ENCODE measurements at regions not wholly inside any gene's neighbourhood (a gene's known extent, or its start where the extent isn't known, plus 50 kb on each side); places are given as distances from the start of the nearest gene placed in this dataset.

- DNase-seq (no peak), ATAC-seq (no peak)
- no peaks in the 10 kb centered on the region for H3K4me1 ChIP-seq (ENCODE audit: low read depth)
- intact Hi-C loops (cut with DNase I, micrococcal nuclease): no loop called here
- H3K4me3 ChIP-seq: no peak overlapping the region
- H3K9me3 ChIP-seq: no peaks in the 10 kb centered on the region
- H3K36me3 ChIP-seq (ENCODE audit: low read depth): no peaks in the 10 kb centered on the region
- TF ChIP-seq, protein P1, sequence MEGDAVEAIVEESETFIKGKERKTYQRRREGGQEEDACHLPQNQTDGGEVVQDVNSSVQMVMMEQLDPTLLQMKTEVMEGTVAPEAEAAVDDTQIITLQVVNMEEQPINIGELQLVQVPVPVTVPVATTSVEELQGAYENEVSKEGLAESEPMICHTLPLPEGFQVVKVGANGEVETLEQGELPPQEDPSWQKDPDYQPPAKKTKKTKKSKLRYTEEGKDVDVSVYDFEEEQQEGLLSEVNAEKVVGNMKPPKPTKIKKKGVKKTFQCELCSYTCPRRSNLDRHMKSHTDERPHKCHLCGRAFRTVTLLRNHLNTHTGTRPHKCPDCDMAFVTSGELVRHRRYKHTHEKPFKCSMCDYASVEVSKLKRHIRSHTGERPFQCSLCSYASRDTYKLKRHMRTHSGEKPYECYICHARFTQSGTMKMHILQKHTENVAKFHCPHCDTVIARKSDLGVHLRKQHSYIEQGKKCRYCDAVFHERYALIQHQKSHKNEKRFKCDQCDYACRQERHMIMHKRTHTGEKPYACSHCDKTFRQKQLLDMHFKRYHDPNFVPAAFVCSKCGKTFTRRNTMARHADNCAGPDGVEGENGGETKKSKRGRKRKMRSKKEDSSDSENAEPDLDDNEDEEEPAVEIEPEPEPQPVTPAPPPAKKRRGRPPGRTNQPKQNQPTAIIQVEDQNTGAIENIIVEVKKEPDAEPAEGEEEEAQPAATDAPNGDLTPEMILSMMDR (IDR thresholded peaks at IDR 0.05): no peak
These were observed 114.4 kb upstream of the ZNF366 start for GRCh38 chr5:72621576-72621975.

- no peaks in the 10 kb centered on the region for H3K36me3 ChIP-seq (ENCODE audit: low read depth)
- H3K4me3 ChIP-seq: no peak overlapping the region
- no peaks in the 10 kb centered on the region for H3K9me3 ChIP-seq
- intact Hi-C loops (cut with DNase I, micrococcal nuclease): loop anchor here in 1 of 2 donors (10.0 kb wide), 1 partner anchor 195 kb away; the partner anchor contains the start of gene TNPO1
- DNase-seq (no peak), ATAC-seq (no peak)
- TF ChIP-seq, protein P1 (IDR thresholded peaks at IDR 0.05): no peak
- no peaks in the 10 kb centered on the region for H3K4me1 ChIP-seq (ENCODE audit: low read depth)
These were observed 112.5 kb upstream of the ZNF366 start for GRCh38 chr5:72619677-72620076.

DNA sequence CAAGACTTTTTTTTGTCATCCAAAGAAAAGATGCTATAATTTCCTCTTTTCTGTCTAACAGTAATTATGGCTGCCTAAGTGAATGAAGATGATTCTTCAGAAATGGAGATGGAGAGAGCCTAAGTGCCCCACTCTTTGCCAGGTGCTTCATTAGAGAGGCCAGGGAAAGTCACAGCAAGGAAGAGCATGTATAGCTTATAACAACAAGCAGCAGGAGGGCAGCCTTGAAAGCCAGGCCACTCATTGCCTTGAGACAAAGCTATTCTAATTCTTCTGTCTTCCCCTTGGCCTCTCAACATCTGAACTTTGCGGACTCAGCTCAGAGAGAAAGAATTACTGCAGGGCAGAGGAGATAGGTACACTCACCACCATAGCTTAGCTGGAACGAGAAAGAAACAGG lies 112.0 kb upstream of the ZNF366 start:
- ATAC-seq: no peak
- Histone ChIP-seq H3K9me3 (no peaks in the 10 kb centered on the region), H3K36me3 (ENCODE audit: low read depth) (no peaks in the 10 kb centered on the region), H3K4me3 (no peak overlapping the region), H3K4me1 (ENCODE audit: low read depth) (no peaks in the 10 kb centered on the region)
- TF ChIP-seq, protein P1 (IDR thresholded peaks at IDR 0.05): no peak
- DNase-seq: no peak
- intact Hi-C loops (cut with DNase I, micrococcal nuclease): loop anchor here in 1 of 2 donors (10.0 kb wide), 1 partner anchor 196 kb away; the partner anchor contains the start of gene TNPO1

- no peaks in the 10 kb centered on the region for H3K4me1 ChIP-seq (ENCODE audit: low read depth)
- no peak for DNase-seq
- TF ChIP-seq, protein P1 (IDR thresholded peaks at IDR 0.05): no peak
- no peaks in the 10 kb centered on the region for H3K36me3 ChIP-seq (ENCODE audit: low read depth)
- no peaks in the 10 kb centered on the region for H3K9me3 ChIP-seq
- H3K4me3 ChIP-seq: no peak overlapping the region
- no peak for ATAC-seq
- intact Hi-C loops (cut with DNase I, micrococcal nuclease): loop anchor here in 1 of 2 donors (10.0 kb wide), 1 partner anchor 196 kb away; the partner anchor contains the start of gene TNPO1
These were observed 111.5 kb upstream of the ZNF366 start for GRCh38 chr5:72618708-72619107.

DNA sequence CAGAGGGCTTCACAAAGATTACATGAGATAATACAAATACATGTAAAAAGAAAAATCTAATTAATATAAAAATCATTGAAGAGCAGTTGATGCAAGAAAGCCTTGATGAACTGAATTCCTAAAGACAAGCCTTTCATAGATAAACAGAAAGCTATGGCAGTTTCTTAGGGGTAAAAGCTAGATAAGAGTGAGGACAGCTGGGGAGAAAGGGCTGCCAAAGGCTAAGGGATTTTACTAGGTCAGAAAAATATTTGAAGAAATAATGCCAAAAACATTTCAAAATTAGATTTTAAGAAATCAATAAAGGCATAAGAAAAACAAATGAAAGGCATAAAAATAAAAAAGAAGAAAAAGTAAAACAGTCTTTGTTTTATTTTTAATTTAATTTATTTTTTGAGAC lies 107.9 kb upstream of the ZNF366 start:
- no peak for DNase-seq

More for the DNA sequence above, 107.9 kb upstream of the ZNF366 start:
- ATAC-seq: no peak
- H3K4me3 ChIP-seq: no peak overlapping the region
- H3K4me1 ChIP-seq (ENCODE audit: low read depth): no peaks in the 10 kb centered on the region
- H3K9me3 ChIP-seq: no peaks in the 10 kb centered on the region
- no peaks in the 10 kb centered on the region for H3K36me3 ChIP-seq (ENCODE audit: low read depth)
- intact Hi-C loops (cut with DNase I, micrococcal nuclease): loop anchor here in 1 of 2 donors (10.0 kb wide), 1 partner anchor 200 kb away; the partner anchor contains the start of gene TNPO1
- TF ChIP-seq, protein P1 (IDR thresholded peaks at IDR 0.05): no peak
